SK-N-SH (cell line): ENCODE measurements at regions not wholly inside any gene's neighbourhood (a gene's known extent, or its start where the extent isn't known, plus 50 kb on each side); places are given as distances from the start of the nearest gene placed in this dataset.
"Not testable (repeated sequence)": the region's sequence is repeated elsewhere in the genome, so short reads cannot be mapped to it uniquely, and the experiment has no call there.

Source experiments
- CTCF ChIA-PET: fragments of 300-600, 350-600 bp; formaldehyde crosslinking; extraction: SDS; loops from one replicate; lab custom pipeline; 2021; lab: Yijun Ruan, JAX
- POLR2A ChIA-PET: fragments of 350-600 bp; sonication (Branson Sonifier 250); formaldehyde crosslinking; extraction: SDS; loops from one replicate; lab custom pipeline; 2020; ENCODE audit warnings: antibody characterized with exemption, inconsistent platforms; lab: Yijun Ruan, JAX
- DNase-seq: peaks from one replicate; pipeline ENCODE4 v3.0.0; 2012
- H2AFZ ChIP-seq: fragments of 200-600 bp; sonication (generic); 2 replicates; pipeline ENCODE4 v1.8.1; 2016; ENCODE audit warnings: antibody characterized with exemption, mild to moderate bottlenecking, low read depth
- H3F3A ChIP-seq: fragments of 200-600 bp; sonication (generic); replicated peaks from 2 replicates; pipeline ENCODE3; 2016; ENCODE audit warnings: antibody characterized with exemption, mild to moderate bottlenecking; ENCODE audit not compliant: insufficient read depth
- H3K27ac ChIP-seq, 2 experiments: fragments of 200-500 bp in 1 of 2; fragments of 200-600 bp in 1 of 2; sonication (Bioruptor generic) in 1 of 2; sonication (generic), shearing (Covaris generic) in 1 of 2; 2 replicates each; pipeline versions ENCODE4 v1.5.1 to v1.6.1; 2014 to 2016; ENCODE audit warnings: low read depth in 2 of 2, inconsistent platforms in 1 of 2, low read length in 1 of 2, mild to moderate bottlenecking in 1 of 2, mixed read lengths in 1 of 2
- H3K27me3 ChIP-seq: fragments of 200-600 bp; sonication (generic), shearing (Covaris generic); 2 replicates; pipeline ENCODE4 v1.6.1; 2016; ENCODE audit warnings: mixed run types; ENCODE audit not compliant: insufficient read depth
- H3K36me3 ChIP-seq, 2 experiments: fragments of 200-500 bp in 1 of 2; fragments of 200-600 bp in 1 of 2; sonication (Bioruptor generic) in 1 of 2; sonication (generic) in 1 of 2; replicated peaks in 1 of 2; 2 replicates each; pipeline versions ENCODE3 to v1.5.1; 2014 to 2016; ENCODE audit warnings: low read length in 1 of 2, mild to moderate bottlenecking in 1 of 2; ENCODE audit not compliant: insufficient read depth in 2 of 2, control insufficient read depth in 1 of 2
- H3K4me1 ChIP-seq, 2 experiments: fragments of 200-500 bp in 1 of 2; fragments of 200-600 bp in 1 of 2; sonication (Bioruptor generic) in 1 of 2; sonication (generic), shearing (Covaris generic) in 1 of 2; 2 replicates each; pipeline versions ENCODE4 v1.5.1 to v1.6.1; 2014 to 2016; ENCODE audit warnings: low read depth in 1 of 2, low read length in 1 of 2, mixed run types in 1 of 2; ENCODE audit not compliant: insufficient read depth in 2 of 2, control insufficient read depth in 1 of 2
- H3K4me2 ChIP-seq: fragments of 200-600 bp; sonication (generic), shearing (Covaris generic); 2 replicates; pipeline ENCODE4 v1.6.1; 2017; ENCODE audit warnings: mixed run types
- H3K4me3 ChIP-seq, 2 experiments: fragments of 200-500 bp in 1 of 2; fragments of 200-600 bp in 1 of 2; sonication (Bioruptor generic) in 1 of 2; sonication (generic), shearing (Covaris generic) in 1 of 2; 2 replicates each; pipeline versions ENCODE4 v1.5.1 to v1.8.1; 2014 to 2016; ENCODE audit warnings: low read depth in 2 of 2, inconsistent platforms in 1 of 2, low read length in 1 of 2, mild to moderate bottlenecking in 1 of 2, mixed read lengths in 1 of 2, moderate library complexity in 1 of 2
- H3K79me2 ChIP-seq: fragments of 200-600 bp; sonication (generic); 2 replicates; pipeline ENCODE4 v1.8.1; 2017; ENCODE audit warnings: mild to moderate bottlenecking; ENCODE audit not compliant: insufficient read depth
- H3K9ac ChIP-seq: fragments of 200-600 bp; sonication (generic); 2 replicates; pipeline ENCODE4 v1.6.1; 2017; ENCODE audit warnings: mixed run types
- H3K9me2 ChIP-seq: fragments of 200-600 bp; sonication (generic); 2 replicates; pipeline ENCODE4 v1.6.1; 2017; ENCODE audit warnings: mixed run types
- H3K9me3 ChIP-seq: fragments of 200-600 bp; sonication (generic); 2 replicates; pipeline ENCODE4 v1.6.1; 2017; ENCODE audit warnings: mixed run types, mild to moderate bottlenecking, moderate library complexity
- H4K20me1 ChIP-seq: fragments of 200-600 bp; sonication (generic); 2 replicates; pipeline ENCODE4 v1.6.1; 2017; ENCODE audit warnings: mild to moderate bottlenecking, mixed run types; ENCODE audit not compliant: insufficient read depth
- FOXJ3 ChIP-seq: sonication (generic); formaldehyde crosslinking; IDR thresholded peaks from 2 replicates; pipeline ENCODE4 v1.5.1; 2020; ENCODE audit warnings: mild to moderate bottlenecking, missing genetic modification reagents
- GABPA ChIP-seq: IDR thresholded peaks from 2 replicates; pipeline ENCODE4 v1.4.0; 2012; ENCODE audit warnings: low read depth, mild to moderate bottlenecking
- GATA2 ChIP-seq: sonication (generic); formaldehyde crosslinking; IDR thresholded peaks from 2 replicates; pipeline ENCODE4 v1.5.0; 2020; ENCODE audit warnings: mild to moderate bottlenecking, missing genetic modification reagents
- MEF2A ChIP-seq: IDR thresholded peaks from 2 replicates; pipeline ENCODE4 v1.4.0; 2012; ENCODE audit warnings: low read depth, borderline replicate concordance
- NFIC ChIP-seq: IDR thresholded peaks from 2 replicates; pipeline ENCODE4 v1.4.0; 2012; ENCODE audit warnings: borderline replicate concordance
- POLR2AphosphoS5 ChIP-seq: IDR thresholded peaks from 2 replicates; pipeline ENCODE4 v1.6.1; 2012; ENCODE audit warnings: low read depth, low read length
- RXRA ChIP-seq: IDR thresholded peaks from 2 replicates; pipeline ENCODE4 v1.4.0; 2012; ENCODE audit warnings: low read depth, mild to moderate bottlenecking, borderline replicate concordance
- TEAD4 ChIP-seq: IDR thresholded peaks from 2 replicates; pipeline ENCODE4 v1.4.0; 2012; ENCODE audit warnings: mild to moderate bottlenecking, borderline replicate concordance; ENCODE audit not compliant: insufficient read depth
- WGBS: methylation state at CpG from one replicate; pipeline ENCODE4 v1.1.6; 2017; ENCODE audit warnings: low lambda C conversion rate; 5-methylcytosine and 5-hydroxymethylcytosine counted together
- TF ChIP-seq, protein P1 (sequence below): IDR thresholded peaks from 2 replicates; pipeline ENCODE4 v1.6.1; 2012; ENCODE audit warnings: mild to moderate bottlenecking, low read depth, low read length, moderate library complexity

DNA sequence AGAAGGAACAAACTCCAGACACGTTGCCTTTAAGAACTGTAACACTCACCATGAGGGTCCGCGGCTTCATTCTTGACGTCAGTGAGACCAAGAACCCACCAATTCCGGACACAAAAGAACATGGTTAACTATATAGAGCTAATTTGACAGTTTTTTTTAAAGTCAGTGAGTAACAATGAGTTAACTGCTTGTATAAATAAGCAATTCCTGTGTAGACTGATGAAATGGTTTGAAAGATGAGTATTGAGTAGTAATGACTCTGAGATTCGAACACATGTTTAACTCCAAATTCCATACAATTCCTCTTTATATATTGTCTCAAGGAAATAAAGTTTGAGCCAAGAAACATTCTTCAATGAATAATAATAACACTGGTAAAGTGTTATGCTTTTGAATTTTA lies 478.0 kb downstream of the MMUT start (continued):
- TF ChIP-seq, protein P1, sequence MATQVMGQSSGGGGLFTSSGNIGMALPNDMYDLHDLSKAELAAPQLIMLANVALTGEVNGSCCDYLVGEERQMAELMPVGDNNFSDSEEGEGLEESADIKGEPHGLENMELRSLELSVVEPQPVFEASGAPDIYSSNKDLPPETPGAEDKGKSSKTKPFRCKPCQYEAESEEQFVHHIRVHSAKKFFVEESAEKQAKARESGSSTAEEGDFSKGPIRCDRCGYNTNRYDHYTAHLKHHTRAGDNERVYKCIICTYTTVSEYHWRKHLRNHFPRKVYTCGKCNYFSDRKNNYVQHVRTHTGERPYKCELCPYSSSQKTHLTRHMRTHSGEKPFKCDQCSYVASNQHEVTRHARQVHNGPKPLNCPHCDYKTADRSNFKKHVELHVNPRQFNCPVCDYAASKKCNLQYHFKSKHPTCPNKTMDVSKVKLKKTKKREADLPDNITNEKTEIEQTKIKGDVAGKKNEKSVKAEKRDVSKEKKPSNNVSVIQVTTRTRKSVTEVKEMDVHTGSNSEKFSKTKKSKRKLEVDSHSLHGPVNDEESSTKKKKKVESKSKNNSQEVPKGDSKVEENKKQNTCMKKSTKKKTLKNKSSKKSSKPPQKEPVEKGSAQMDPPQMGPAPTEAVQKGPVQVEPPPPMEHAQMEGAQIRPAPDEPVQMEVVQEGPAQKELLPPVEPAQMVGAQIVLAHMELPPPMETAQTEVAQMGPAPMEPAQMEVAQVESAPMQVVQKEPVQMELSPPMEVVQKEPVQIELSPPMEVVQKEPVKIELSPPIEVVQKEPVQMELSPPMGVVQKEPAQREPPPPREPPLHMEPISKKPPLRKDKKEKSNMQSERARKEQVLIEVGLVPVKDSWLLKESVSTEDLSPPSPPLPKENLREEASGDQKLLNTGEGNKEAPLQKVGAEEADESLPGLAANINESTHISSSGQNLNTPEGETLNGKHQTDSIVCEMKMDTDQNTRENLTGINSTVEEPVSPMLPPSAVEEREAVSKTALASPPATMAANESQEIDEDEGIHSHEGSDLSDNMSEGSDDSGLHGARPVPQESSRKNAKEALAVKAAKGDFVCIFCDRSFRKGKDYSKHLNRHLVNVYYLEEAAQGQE: no peak
- no peak for TF ChIP-seq GABPA
- no peak for TF ChIP-seq RXRA
- TF ChIP-seq GATA2 (CRISPR knock-in tag): no peak
- no peak for TF ChIP-seq FOXJ3 (CRISPR knock-in tag)
- no peak for TF ChIP-seq TEAD4

DNA sequence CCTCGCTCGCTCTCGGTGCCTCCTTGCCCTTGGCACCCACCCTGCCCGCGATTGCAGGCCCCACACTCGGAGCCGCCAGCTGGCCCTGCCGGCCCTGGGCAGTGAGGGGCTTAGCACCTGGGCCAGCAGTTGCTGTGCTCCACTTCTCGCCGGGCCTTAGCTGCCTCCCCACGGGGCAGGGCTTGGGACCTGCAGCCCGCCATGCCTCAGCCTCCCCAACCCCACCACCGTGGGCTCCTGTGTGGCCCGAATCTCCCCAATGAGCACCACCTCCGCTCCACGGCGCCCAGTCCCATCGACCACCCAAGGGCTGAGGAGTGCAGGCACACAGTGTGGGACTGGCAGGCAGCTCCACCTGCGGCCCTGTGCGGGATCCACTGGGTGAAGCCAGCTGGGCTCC lies 479.1 kb downstream of the MMUT start:
- H2AFZ ChIP-seq, H3K4me1 ChIP-seq, H3F3A ChIP-seq, H3K9ac ChIP-seq, H3K79me2 ChIP-seq, H4K20me1 ChIP-seq, CTCF ChIA-PET, H3K9me3 ChIP-seq, H3K4me2 ChIP-seq, H3K27ac ChIP-seq, H3K9me2 ChIP-seq, H3K4me3 ChIP-seq, DNase-seq, H3K36me3 ChIP-seq, H3K27me3 ChIP-seq, POLR2A ChIA-PET: not testable (repeated sequence)
- 58% methylated on average over 10 of the region's 20 CpGs for WGBS

DNA sequence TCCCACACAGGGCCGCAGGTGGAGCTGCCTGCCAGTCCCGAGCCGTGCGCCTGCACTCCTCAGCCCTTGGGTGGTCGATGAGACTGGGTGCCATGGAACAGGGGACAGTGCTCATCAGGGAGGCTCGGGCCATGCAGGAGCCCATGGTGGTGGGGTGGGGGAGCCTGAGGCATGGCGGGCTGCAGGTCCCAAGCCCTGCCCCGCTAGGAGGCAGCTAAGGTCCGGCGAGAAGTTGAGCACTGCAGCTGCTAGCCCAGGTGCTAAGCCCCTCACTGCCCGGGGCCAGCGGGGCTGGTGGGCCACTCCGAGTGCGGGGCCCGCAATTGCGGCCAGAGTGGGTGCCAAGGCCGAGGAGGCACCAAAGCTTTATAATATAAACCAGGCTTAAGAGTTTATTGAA lies 479.7 kb downstream of the MMUT start:
- no peaks in the 10 kb centered on the region for H3K27me3 ChIP-seq
- H3K36me3 ChIP-seq: no peaks in the 10 kb centered on the region
- no peaks in the 10 kb centered on the region for H4K20me1 ChIP-seq
- H3K79me2 ChIP-seq: no peaks in the 10 kb centered on the region
- no peak overlapping the region for H3K4me2 ChIP-seq
- 47% methylated on average over 5 of the region's 17 CpGs for WGBS
- POLR2A ChIA-PET: no interaction called here
- no peak for TF ChIP-seq POLR2AphosphoS5
- TF ChIP-seq NFIC: no peak
- no peak for TF ChIP-seq MEF2A
- H3K4me3 ChIP-seq: no peak overlapping the region
- no peak overlapping the region for H3K9ac ChIP-seq
- H3K9me3 ChIP-seq: no peaks in the 10 kb centered on the region
- H3F3A ChIP-seq: no peaks in the 10 kb centered on the region
- CTCF ChIA-PET: no interaction called here
- no peak for DNase-seq
- no peaks in the 10 kb centered on the region for H3K9me2 ChIP-seq
- no peak overlapping the region for H3K27ac ChIP-seq
- H3K4me1 ChIP-seq: no peaks in the 10 kb centered on the region
- no peak overlapping the region for H2AFZ ChIP-seq
